Nephron (organoid): ENCODE measurements at regions not wholly inside any gene's neighbourhood (a gene's known extent, or its start where the extent isn't known, plus 50 kb on each side); places are given as distances from the start of the nearest gene placed in this dataset.

Source experiments
- H3K27ac Mint-ChIP-seq, 3 experiments: 2 replicates each; pipeline ENCODE4 v1.8.0; 2020; ENCODE audit warnings: mixed read lengths in 3 of 3, mild to moderate bottlenecking in 2 of 3, moderate library complexity in 1 of 3
- H3K27me3 Mint-ChIP-seq: 2 replicates; pipeline ENCODE4 v1.8.0; 2021; ENCODE audit warnings: low read depth, mild to moderate bottlenecking, moderate library complexity, mixed read lengths
- H3K36me3 Mint-ChIP-seq: 2 replicates; pipeline ENCODE4 v1.8.0; 2020; ENCODE audit warnings: low read depth, mixed read lengths
- H3K4me1 Mint-ChIP-seq: 2 replicates; pipeline ENCODE4 v1.8.0; 2020; ENCODE audit warnings: mixed read lengths
- H3K4me3 Mint-ChIP-seq, 3 experiments: 2 replicates each; pipeline ENCODE4 v1.8.0; 2020; ENCODE audit warnings: mild to moderate bottlenecking in 3 of 3, mixed read lengths in 3 of 3, moderate library complexity in 2 of 3
- H3K9me3 Mint-ChIP-seq: 2 replicates; pipeline ENCODE4 v1.8.0; 2020; ENCODE audit warnings: mixed read lengths
- TF ChIP-seq, protein P1 (sequence below), 3 experiments: fragments of 200-600 bp; sonication (generic); IDR thresholded peaks; one replicate each; pipeline ENCODE4 v1.5.0; 2021; ENCODE audit warnings: antibody characterized with exemption in 3 of 3; ENCODE audit not compliant: unreplicated experiment in 3 of 3

DNA sequence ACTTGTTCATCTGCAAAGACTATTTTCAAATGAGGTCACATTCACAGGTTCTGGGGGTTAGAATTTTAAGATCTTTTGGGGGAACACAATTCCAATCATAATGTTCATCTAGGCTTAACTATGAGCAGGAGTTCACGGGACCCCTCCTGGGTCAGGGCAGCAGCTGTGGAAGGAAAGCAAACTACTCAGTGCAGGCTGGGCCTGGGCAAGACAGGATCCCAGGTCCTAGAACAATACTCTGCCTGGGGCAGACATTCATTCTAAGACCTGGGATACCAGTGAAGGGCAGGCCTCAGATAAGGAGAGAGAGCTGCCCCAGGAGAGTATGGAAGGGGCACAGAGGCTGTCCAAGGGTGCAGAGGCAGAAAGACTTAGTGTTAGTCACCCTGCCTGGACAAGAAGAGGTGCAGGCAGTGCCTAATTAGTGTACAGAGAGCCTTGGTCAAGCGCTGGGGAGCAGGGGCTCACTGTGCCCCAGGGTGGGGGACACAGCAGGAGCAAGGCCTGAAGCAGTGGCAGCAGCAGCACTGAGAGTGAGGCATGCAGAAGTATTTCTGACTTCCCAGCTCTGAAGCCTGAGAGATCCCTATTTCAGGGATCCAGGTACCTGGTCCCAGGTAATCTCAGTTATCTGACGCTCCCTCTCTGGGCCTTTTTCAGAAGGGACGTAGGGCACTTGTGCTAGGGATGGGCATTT is 123.0 kb upstream of the MAMLD1 start:
- Mint-ChIP-seq H3K27me3 (no peaks in the 10 kb centered on the region), H3K9me3 (peaks cover 5% of the 10 kb centered on the region)
- TF ChIP-seq, protein P1, sequence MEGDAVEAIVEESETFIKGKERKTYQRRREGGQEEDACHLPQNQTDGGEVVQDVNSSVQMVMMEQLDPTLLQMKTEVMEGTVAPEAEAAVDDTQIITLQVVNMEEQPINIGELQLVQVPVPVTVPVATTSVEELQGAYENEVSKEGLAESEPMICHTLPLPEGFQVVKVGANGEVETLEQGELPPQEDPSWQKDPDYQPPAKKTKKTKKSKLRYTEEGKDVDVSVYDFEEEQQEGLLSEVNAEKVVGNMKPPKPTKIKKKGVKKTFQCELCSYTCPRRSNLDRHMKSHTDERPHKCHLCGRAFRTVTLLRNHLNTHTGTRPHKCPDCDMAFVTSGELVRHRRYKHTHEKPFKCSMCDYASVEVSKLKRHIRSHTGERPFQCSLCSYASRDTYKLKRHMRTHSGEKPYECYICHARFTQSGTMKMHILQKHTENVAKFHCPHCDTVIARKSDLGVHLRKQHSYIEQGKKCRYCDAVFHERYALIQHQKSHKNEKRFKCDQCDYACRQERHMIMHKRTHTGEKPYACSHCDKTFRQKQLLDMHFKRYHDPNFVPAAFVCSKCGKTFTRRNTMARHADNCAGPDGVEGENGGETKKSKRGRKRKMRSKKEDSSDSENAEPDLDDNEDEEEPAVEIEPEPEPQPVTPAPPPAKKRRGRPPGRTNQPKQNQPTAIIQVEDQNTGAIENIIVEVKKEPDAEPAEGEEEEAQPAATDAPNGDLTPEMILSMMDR (IDR thresholded peaks at IDR 0.05; ENCODE audit: unreplicated experiment in 3 of 3): no peak

DNA sequence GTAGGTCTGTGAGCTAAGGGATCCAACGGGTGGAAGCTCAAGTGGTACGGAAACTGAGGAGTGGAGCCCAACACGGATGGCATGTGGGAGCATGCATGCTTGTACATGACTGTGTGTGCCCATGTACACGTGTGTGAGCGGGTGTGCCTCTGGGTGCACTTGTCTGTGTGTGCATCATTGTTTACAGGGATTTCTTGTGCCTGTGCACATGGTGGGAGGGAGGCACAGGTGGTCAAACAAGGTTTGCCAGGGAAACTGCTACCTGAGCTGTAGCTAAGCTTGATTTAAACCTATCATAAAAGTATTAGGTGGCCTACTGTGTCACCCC is 122.5 kb upstream of the MAMLD1 start:
- peaks cover 7% of the 10 kb centered on the region for H3K9me3 Mint-ChIP-seq
- no peak overlapping the region for H3K4me3 Mint-ChIP-seq
- no peak overlapping the region for H3K27ac Mint-ChIP-seq
- H3K36me3 Mint-ChIP-seq: no peaks in the 10 kb centered on the region
- no peaks in the 10 kb centered on the region for H3K27me3 Mint-ChIP-seq
- H3K4me1 Mint-ChIP-seq: no peaks in the 10 kb centered on the region
- TF ChIP-seq, protein P1 (IDR thresholded peaks at IDR 0.05; ENCODE audit: unreplicated experiment in 3 of 3): no peak

More for the DNA sequence above, 123.0 kb upstream of the MAMLD1 start:
- Mint-ChIP-seq H3K27ac (no peak overlapping the region), H3K4me1 (no peaks in the 10 kb centered on the region), H3K4me3 (no peak overlapping the region), H3K36me3 (no peaks in the 10 kb centered on the region)

GRCh38 chrX:150253959-150254620 is 109.0 kb upstream of the MAMLD1 start:
- H3K27ac Mint-ChIP-seq: no peak overlapping the region
- TF ChIP-seq, protein P1 (IDR thresholded peaks at IDR 0.05; ENCODE audit: unreplicated experiment in 3 of 3): no peak
- H3K9me3 Mint-ChIP-seq: peaks cover 12% of the 10 kb centered on the region

DNA sequence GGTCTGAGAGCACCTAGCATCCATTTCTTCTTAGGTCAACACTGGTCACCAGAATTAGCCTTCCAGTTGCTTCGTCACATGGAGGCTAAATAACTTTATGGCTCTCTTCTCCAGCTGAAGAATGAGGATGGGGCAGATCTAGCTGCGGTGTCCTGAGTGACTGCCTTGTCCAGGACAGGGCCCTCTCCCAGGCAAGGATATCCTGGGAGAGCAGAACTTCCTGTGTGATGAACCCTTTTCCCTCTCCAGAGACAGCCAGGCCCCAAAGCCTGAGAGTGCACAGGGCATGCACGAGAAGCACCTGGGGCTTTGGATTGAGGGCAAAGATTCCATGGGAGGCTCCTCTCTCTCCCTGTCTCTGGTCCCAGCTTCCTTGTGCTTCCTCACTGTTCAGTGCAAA is 108.2 kb upstream of the MAMLD1 start:
- Mint-ChIP-seq H3K4me1 (peaks cover 6% of the 10 kb centered on the region), H3K4me3 (no peak overlapping the region), H3K27ac (no peak overlapping the region), H3K36me3 (no peaks in the 10 kb centered on the region), H3K9me3 (peaks cover 14% of the 10 kb centered on the region), H3K27me3 (peaks cover 5% of the 10 kb centered on the region)
- TF ChIP-seq, protein P1 (IDR thresholded peaks at IDR 0.05; ENCODE audit: unreplicated experiment in 3 of 3): no peak

More at GRCh38 chrX:150253959-150254620, 109.0 kb upstream of the MAMLD1 start:
- no peak overlapping the region for H3K4me3 Mint-ChIP-seq
- H3K27me3 Mint-ChIP-seq: peaks cover 5% of the 10 kb centered on the region
- H3K4me1 Mint-ChIP-seq: peaks cover 6% of the 10 kb centered on the region
- H3K36me3 Mint-ChIP-seq: no peaks in the 10 kb centered on the region

- Mint-ChIP-seq H3K27me3 (peaks cover 5% of the 10 kb centered on the region), H3K9me3 (peaks cover 14% of the 10 kb centered on the region)
These were observed 107.4 kb upstream of the MAMLD1 start for GRCh38 chrX:150255441-150256296.

More at GRCh38 chrX:150255441-150256296, 107.4 kb upstream of the MAMLD1 start:
- Mint-ChIP-seq H3K27ac (no peak overlapping the region), H3K4me1 (peaks cover 6% of the 10 kb centered on the region), H3K4me3 (no peak overlapping the region), H3K36me3 (no peaks in the 10 kb centered on the region)
- TF ChIP-seq, protein P1 (IDR thresholded peaks at IDR 0.05; ENCODE audit: unreplicated experiment in 3 of 3): no peak
